Gastrocnemius medialis (tissue), 4 donors: ENCODE measurements at regions not wholly inside any gene's neighbourhood (a gene's known extent, or its start where the extent isn't known, plus 50 kb on each side); places are given as distances from the start of the nearest gene placed in this dataset.

ENCODE experiments used
- POLR2A ChIP-seq, 2 donors: fragments of 450-650 bp; IDR thresholded peaks; one replicate each; pipeline ENCODE4 v1.6.1; 2017; ENCODE audit warnings: antibody characterized with exemption in 2 of 2, mild to moderate bottlenecking in 2 of 2, moderate library complexity in 2 of 2
- TF ChIP-seq, protein P1 (sequence below), 5 experiments: fragments of 450-650 bp in 3 of 5; fragments of 200-600 bp in 2 of 5; sonication (generic) in 2 of 5; IDR thresholded peaks in 4 of 5; conservative IDR thresholded peaks in 1 of 5; 1 replicate in 4 of 5; 2 replicates in 1 of 5; pipeline ENCODE4 v1.5.1; 2016 to 2019; ENCODE audit warnings: antibody characterized with exemption in 5 of 5, mild to moderate bottlenecking in 3 of 5, moderate library complexity in 3 of 5

DNA sequence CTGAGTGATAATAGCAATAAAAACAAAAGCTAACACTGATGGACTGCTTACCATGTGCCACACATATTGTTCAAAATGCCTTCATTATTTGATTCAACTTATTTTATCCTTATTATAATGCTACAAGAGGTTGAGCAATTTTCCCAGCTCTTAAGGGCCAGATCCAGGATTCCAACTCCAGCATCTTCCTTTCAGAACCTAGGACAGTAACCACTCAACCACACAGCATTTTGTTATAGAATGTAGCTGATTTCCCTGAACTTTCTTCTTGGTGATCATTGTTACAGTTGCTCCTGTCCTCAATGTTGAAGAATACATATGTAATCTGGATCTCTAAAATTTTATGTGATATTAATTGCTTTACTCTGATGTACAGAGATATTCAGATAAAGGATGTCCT is 341.7 kb downstream of the PIK3C3 start:
- TF ChIP-seq, protein P1, sequence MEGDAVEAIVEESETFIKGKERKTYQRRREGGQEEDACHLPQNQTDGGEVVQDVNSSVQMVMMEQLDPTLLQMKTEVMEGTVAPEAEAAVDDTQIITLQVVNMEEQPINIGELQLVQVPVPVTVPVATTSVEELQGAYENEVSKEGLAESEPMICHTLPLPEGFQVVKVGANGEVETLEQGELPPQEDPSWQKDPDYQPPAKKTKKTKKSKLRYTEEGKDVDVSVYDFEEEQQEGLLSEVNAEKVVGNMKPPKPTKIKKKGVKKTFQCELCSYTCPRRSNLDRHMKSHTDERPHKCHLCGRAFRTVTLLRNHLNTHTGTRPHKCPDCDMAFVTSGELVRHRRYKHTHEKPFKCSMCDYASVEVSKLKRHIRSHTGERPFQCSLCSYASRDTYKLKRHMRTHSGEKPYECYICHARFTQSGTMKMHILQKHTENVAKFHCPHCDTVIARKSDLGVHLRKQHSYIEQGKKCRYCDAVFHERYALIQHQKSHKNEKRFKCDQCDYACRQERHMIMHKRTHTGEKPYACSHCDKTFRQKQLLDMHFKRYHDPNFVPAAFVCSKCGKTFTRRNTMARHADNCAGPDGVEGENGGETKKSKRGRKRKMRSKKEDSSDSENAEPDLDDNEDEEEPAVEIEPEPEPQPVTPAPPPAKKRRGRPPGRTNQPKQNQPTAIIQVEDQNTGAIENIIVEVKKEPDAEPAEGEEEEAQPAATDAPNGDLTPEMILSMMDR (IDR thresholded peaks at IDR 0.05 in 4 of 5, conservative IDR thresholded peaks at IDR 0.05 in 1 of 5): no peak
- TF ChIP-seq POLR2A (IDR thresholded peaks at IDR 0.05): no peak
